ENCODE measurements at regions not wholly inside any gene's neighbourhood (a gene's known extent, or its start where the extent isn't known, plus 50 kb on each side); places are given as distances from the start of the nearest gene placed in this dataset.
"Not testable (repeated sequence)": the region's sequence is repeated elsewhere in the genome, so short reads cannot be mapped to it uniquely, and the experiment has no call there.

GRCh38 chr1:120297345-120297953 lies 117.4 kb upstream of the NBPF8 start:
- not testable (repeated sequence) for H3K4me3 Mint-ChIP-seq; DNase-seq; H3K36me3 Mint-ChIP-seq (ENCODE audit: low read depth); H3K9me3 Mint-ChIP-seq; H3K27ac Mint-ChIP-seq; H3K4me1 Mint-ChIP-seq; H3K27me3 Mint-ChIP-seq (ENCODE audit: low read depth, poor library complexity)

GRCh38 chr1:120290105-120290504 lies 113.8 kb upstream of the SEC22B start:
- not testable (repeated sequence) for H3K27me3 Mint-ChIP-seq (ENCODE audit: low read depth, poor library complexity); H3K36me3 Mint-ChIP-seq (ENCODE audit: low read depth); H3K4me3 Mint-ChIP-seq; H3K4me1 Mint-ChIP-seq; DNase-seq; H3K27ac Mint-ChIP-seq; H3K9me3 Mint-ChIP-seq

GRCh38 chr1:120289601-120290074 lies 113.3 kb upstream of the SEC22B start:
- H3K27ac Mint-ChIP-seq: not testable (repeated sequence)

GRCh38 chr1:120288814-120289600 lies 112.7 kb upstream of the SEC22B start:
- H3K36me3 Mint-ChIP-seq (ENCODE audit: low read depth); H3K4me3 Mint-ChIP-seq; H3K4me1 Mint-ChIP-seq; DNase-seq; H3K9me3 Mint-ChIP-seq; H3K27ac Mint-ChIP-seq; H3K27me3 Mint-ChIP-seq (ENCODE audit: low read depth, poor library complexity): not testable (repeated sequence)

More at GRCh38 chr1:120289601-120290074, 113.3 kb upstream of the SEC22B start:
- H3K27me3 Mint-ChIP-seq (ENCODE audit: low read depth, poor library complexity); H3K4me1 Mint-ChIP-seq; DNase-seq; H3K36me3 Mint-ChIP-seq (ENCODE audit: low read depth); H3K9me3 Mint-ChIP-seq; H3K4me3 Mint-ChIP-seq: not testable (repeated sequence)

- not testable (repeated sequence) for H3K27me3 Mint-ChIP-seq (ENCODE audit: low read depth, poor library complexity); H3K4me3 Mint-ChIP-seq; H3K27ac Mint-ChIP-seq; H3K4me1 Mint-ChIP-seq; H3K9me3 Mint-ChIP-seq; DNase-seq; H3K36me3 Mint-ChIP-seq (ENCODE audit: low read depth)
Measured at GRCh38 chr1:120288167-120288566, 111.8 kb upstream of the SEC22B start.

GRCh38 chr1:120282744-120283464 lies 106.6 kb upstream of the SEC22B start:
- not testable (repeated sequence) for H3K9me3 Mint-ChIP-seq; H3K36me3 Mint-ChIP-seq (ENCODE audit: low read depth); H3K4me3 Mint-ChIP-seq; H3K27me3 Mint-ChIP-seq (ENCODE audit: low read depth, poor library complexity); DNase-seq; H3K27ac Mint-ChIP-seq; H3K4me1 Mint-ChIP-seq

GRCh38 chr1:120278259-120278610 lies 101.9 kb upstream of the SEC22B start:
- H3K27me3 Mint-ChIP-seq (ENCODE audit: low read depth, poor library complexity); DNase-seq; H3K36me3 Mint-ChIP-seq (ENCODE audit: low read depth); H3K27ac Mint-ChIP-seq; H3K9me3 Mint-ChIP-seq; H3K4me3 Mint-ChIP-seq; H3K4me1 Mint-ChIP-seq: not testable (repeated sequence)

- not testable (repeated sequence) for H3K27ac Mint-ChIP-seq; DNase-seq; H3K4me1 Mint-ChIP-seq; H3K27me3 Mint-ChIP-seq (ENCODE audit: low read depth, poor library complexity); H3K4me3 Mint-ChIP-seq; H3K9me3 Mint-ChIP-seq; H3K36me3 Mint-ChIP-seq (ENCODE audit: low read depth)
Measured at GRCh38 chr1:120277428-120278258, 101.3 kb upstream of the SEC22B start.

- not testable (repeated sequence) for H3K27ac Mint-ChIP-seq; H3K4me1 Mint-ChIP-seq; H3K4me3 Mint-ChIP-seq; DNase-seq; H3K36me3 Mint-ChIP-seq (ENCODE audit: low read depth); H3K9me3 Mint-ChIP-seq; H3K27me3 Mint-ChIP-seq (ENCODE audit: low read depth, poor library complexity)
Measured at GRCh38 chr1:120276710-120277109, 100.4 kb upstream of the SEC22B start.

- H3K9me3 Mint-ChIP-seq; H3K4me3 Mint-ChIP-seq; H3K36me3 Mint-ChIP-seq (ENCODE audit: low read depth); H3K27ac Mint-ChIP-seq; H3K4me1 Mint-ChIP-seq; H3K27me3 Mint-ChIP-seq (ENCODE audit: low read depth, poor library complexity); DNase-seq: not testable (repeated sequence)
Measured at GRCh38 chr1:120274438-120274837, 98.1 kb upstream of the SEC22B start.

GRCh38 chr1:120273363-120273762 lies 97.0 kb upstream of the SEC22B start:
- H3K27me3 Mint-ChIP-seq (ENCODE audit: low read depth, poor library complexity); H3K4me1 Mint-ChIP-seq; H3K9me3 Mint-ChIP-seq; H3K4me3 Mint-ChIP-seq; H3K36me3 Mint-ChIP-seq (ENCODE audit: low read depth); H3K27ac Mint-ChIP-seq; DNase-seq: not testable (repeated sequence)

GRCh38 chr1:120272242-120272641 lies 95.9 kb upstream of the SEC22B start:
- H3K9me3 Mint-ChIP-seq; H3K27me3 Mint-ChIP-seq (ENCODE audit: low read depth, poor library complexity); H3K36me3 Mint-ChIP-seq (ENCODE audit: low read depth); H3K27ac Mint-ChIP-seq; H3K4me3 Mint-ChIP-seq; DNase-seq; H3K4me1 Mint-ChIP-seq: not testable (repeated sequence)

GRCh38 chr1:120271561-120272221 lies 95.4 kb upstream of the SEC22B start:
- not testable (repeated sequence) for H3K4me1 Mint-ChIP-seq; H3K27me3 Mint-ChIP-seq (ENCODE audit: low read depth, poor library complexity); H3K4me3 Mint-ChIP-seq; H3K9me3 Mint-ChIP-seq; DNase-seq; H3K27ac Mint-ChIP-seq; H3K36me3 Mint-ChIP-seq (ENCODE audit: low read depth)
